RKO (cell line): ENCODE measurements at regions not wholly inside any gene's neighbourhood (a gene's known extent, or its start where the extent isn't known, plus 50 kb on each side); places are given as distances from the start of the nearest gene placed in this dataset.
"Not testable (repeated sequence)": the region's sequence is repeated elsewhere in the genome, so short reads cannot be mapped to it uniquely, and the experiment has no call there.

Experiments used
- DNase-seq: peaks from one replicate; pipeline ENCODE4 v3.0.0-alpha.2; 2016; ENCODE audit warnings: low spot score

- no peak for DNase-seq
These were observed 1681.0 kb upstream of the DDX18 start for GRCh38 chr2:116133381-116133942.

GRCh38 chr2:116141891-116142474 lies 1672.5 kb upstream of the DDX18 start:
- DNase-seq, result no peak

GRCh38 chr2:116142644-116143227 lies 1671.8 kb upstream of the DDX18 start:
- no peak for DNase-seq

GRCh38 chr2:116145031-116145430 lies 1669.5 kb upstream of the DDX18 start:
- no peak for DNase-seq

- no peak for DNase-seq
These were observed 1666.1 kb upstream of the DDX18 start for GRCh38 chr2:116148361-116148760.

GRCh38 chr2:116153729-116154128 lies 1660.8 kb upstream of the DDX18 start:
- DNase-seq, result no peak

- no peak for DNase-seq
These were observed 1653.8 kb upstream of the DDX18 start for GRCh38 chr2:116160657-116161056.

GRCh38 chr2:116162395-116162794 lies 1652.1 kb upstream of the DDX18 start:
- no peak for DNase-seq

GRCh38 chr2:116167107-116167506 lies 1647.4 kb upstream of the DDX18 start:
- DNase-seq, result no peak

- DNase-seq, result no peak
These were observed 1634.4 kb upstream of the DDX18 start for GRCh38 chr2:116180072-116180471.

- not testable (repeated sequence) for DNase-seq
These were observed 1623.8 kb upstream of the DDX18 start for GRCh38 chr2:116190684-116191083.

- no peak for DNase-seq
These were observed 1614.4 kb upstream of the DDX18 start for GRCh38 chr2:116200086-116200485.

GRCh38 chr2:116211719-116212118 lies 1602.8 kb upstream of the DDX18 start:
- no peak for DNase-seq

- DNase-seq, result no peak
These were observed 1591.7 kb upstream of the DDX18 start for GRCh38 chr2:116222793-116223192.

- DNase-seq, result no peak
These were observed 1590.6 kb upstream of the DDX18 start for GRCh38 chr2:116223912-116224311.

- no peak for DNase-seq
These were observed 1589.9 kb upstream of the DDX18 start for GRCh38 chr2:116224610-116225009.

GRCh38 chr2:116238511-116238910 lies 1576.0 kb upstream of the DDX18 start:
- DNase-seq, result no peak

GRCh38 chr2:116250376-116250775 lies 1564.1 kb upstream of the DDX18 start:
- no peak for DNase-seq

GRCh38 chr2:116264872-116265271 lies 1549.6 kb upstream of the DDX18 start:
- DNase-seq, result no peak

GRCh38 chr2:116269040-116269439 lies 1545.5 kb upstream of the DDX18 start:
- no peak for DNase-seq

GRCh38 chr2:116304328-116304727 lies 1510.2 kb upstream of the DDX18 start:
- DNase-seq, result no peak

- DNase-seq, result no peak
These were observed 1497.4 kb upstream of the DDX18 start for GRCh38 chr2:116317111-116317510.

- not testable (repeated sequence) for DNase-seq
These were observed 1495.9 kb upstream of the DDX18 start for GRCh38 chr2:116318551-116318950.

GRCh38 chr2:116319001-116319400 lies 1495.5 kb upstream of the DDX18 start:
- no peak for DNase-seq
